Body of pancreas (tissue), 4 donors: ENCODE measurements at regions not wholly inside any gene's neighbourhood (a gene's known extent, or its start where the extent isn't known, plus 50 kb on each side); places are given as distances from the start of the nearest gene placed in this dataset.

ENCODE experiments used
- ATAC-seq: fragments of 150-250 bp; one replicate; pipeline ENCODE4 v1.9.1; 2016
- DNase-seq, 4 donors: peaks; one replicate each; pipeline ENCODE4 v3.0.0-alpha.2; 2019
- H3K27ac ChIP-seq, 4 donors: fragments of 200-600 bp; sonication (generic); 1 replicate in 3 of 4; 2 replicates in 1 of 4; pipeline versions ENCODE4 v1.5.1 to v1.6.1; 2016 to 2019; ENCODE audit warnings: mild to moderate bottlenecking in 1 of 4, mixed read lengths in 1 of 4, moderate library complexity in 1 of 4
- H3K27me3 ChIP-seq, 2 donors: fragments of 200-600 bp; sonication (generic); one replicate each; pipeline ENCODE4 v1.6.0; 2016; ENCODE audit warnings: mild to moderate bottlenecking in 1 of 2
- H3K36me3 ChIP-seq, 2 donors: fragments of 200-600 bp; sonication (generic); replicated peaks in 1 of 2; 2 replicates each; pipeline ENCODE4 v1.5.1; 2016; ENCODE audit warnings: low read depth in 2 of 2; ENCODE audit not compliant: insufficient read depth in 1 of 2
- H3K4me1 ChIP-seq: fragments of 200-600 bp; sonication (generic); one replicate; pipeline ENCODE4 v1.6.0; 2016
- H3K4me3 ChIP-seq, 2 donors: fragments of 200-600 bp; sonication (generic); 1 replicate in 1 of 2; 2 replicates in 1 of 2; pipeline ENCODE4 v1.5.1; 2016 to 2019
- H3K9me3 ChIP-seq, 3 donors: fragments of 200-600 bp; sonication (generic); 1 replicate in 2 of 3; 2 replicates in 1 of 3; pipeline ENCODE4 v1.5.1; 2016
- CTCF ChIP-seq, 7 experiments: fragments of 450-650 bp in 4 of 7; fragments of 200-600 bp in 3 of 7; sonication (generic) in 3 of 7; IDR thresholded peaks; one replicate each; pipeline ENCODE4 v1.5.1; 2016 to 2019; ENCODE audit warnings: antibody characterized with exemption in 7 of 7
- POLR2A ChIP-seq, 3 donors: fragments of 450-650 bp; IDR thresholded peaks; one replicate each; pipeline ENCODE4 v1.6.1; 2016; ENCODE audit warnings: antibody characterized with exemption in 3 of 3, mild to moderate bottlenecking in 2 of 3
- WGBS, 2 donors: methylation state at CpG; one replicate each; pipeline ENCODE4 v1.1.5; 2017; 5-methylcytosine and 5-hydroxymethylcytosine counted together
- intact Hi-C: fragments of 100-400 bp; cut with DNase I; formaldehyde crosslinking; loops from one replicate; pipeline ENCODE4 v1.15.1; 2023

GRCh38 chr18:78069784-78070664, 820.4 kb downstream of the GALR1 start:
- no peak overlapping the region for H3K27ac ChIP-seq
- 48 to 58% methylated on average over 11 to 13 of the region's 13 CpGs for WGBS, 2 donors
- DNase-seq (peak in 3 of 4 donors; percentile 13 to 30 (median 28)), ATAC-seq (no peak)
- no peaks in the 10 kb centered on the region for H3K9me3 ChIP-seq
- H3K4me1 ChIP-seq, result no peaks in the 10 kb centered on the region
- no peaks in the 10 kb centered on the region for H3K27me3 ChIP-seq
- TF ChIP-seq POLR2A (IDR thresholded peaks at IDR 0.05) (no peak), CTCF (IDR thresholded peaks at IDR 0.05) (no peak)
- no peak overlapping the region for H3K4me3 ChIP-seq
- intact Hi-C loops, result no loop called here
- no peaks in the 10 kb centered on the region for H3K36me3 ChIP-seq

DNA sequence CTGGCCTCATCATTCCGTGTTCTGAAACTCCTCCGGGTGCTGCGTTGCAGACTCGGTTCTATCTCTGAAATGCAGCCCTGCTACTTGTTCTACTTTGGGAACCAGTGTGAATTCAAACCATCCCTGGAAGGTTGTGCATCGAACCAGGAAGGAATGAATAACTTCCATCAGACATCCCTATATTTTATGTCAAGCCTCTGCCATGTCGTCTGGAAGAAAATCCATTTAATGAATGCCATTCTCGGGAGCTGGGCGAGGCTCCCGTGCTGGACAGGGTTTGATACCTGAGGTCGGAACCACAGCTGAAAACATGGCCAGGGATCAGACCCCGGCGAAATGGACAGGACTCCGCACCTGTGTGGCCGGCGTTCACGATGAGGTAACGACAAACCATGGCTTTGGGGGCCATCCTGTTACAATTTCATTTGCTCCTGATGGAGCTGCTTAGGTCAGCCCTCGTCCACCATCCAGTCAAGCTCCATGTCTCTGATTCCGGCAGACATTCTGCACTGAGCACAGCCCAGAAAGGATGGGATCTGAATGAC, 821.6 kb downstream of the GALR1 start:
- intact Hi-C loops, result no loop called here
- no peak for TF ChIP-seq CTCF (IDR thresholded peaks at IDR 0.05)
- no peak for TF ChIP-seq POLR2A (IDR thresholded peaks at IDR 0.05)
- H3K9me3 ChIP-seq, result no peaks in the 10 kb centered on the region
- no peaks in the 10 kb centered on the region for H3K27me3 ChIP-seq
- no peaks in the 10 kb centered on the region for H3K36me3 ChIP-seq
- DNase-seq (no peak), ATAC-seq (no peak)
- no peak overlapping the region for H3K27ac ChIP-seq
- H3K4me1 ChIP-seq, result no peaks in the 10 kb centered on the region
- H3K4me3 ChIP-seq, result no peak overlapping the region
- 65 to 68% methylated on average over 19 of the region's 19 CpGs for WGBS, 2 donors

DNA sequence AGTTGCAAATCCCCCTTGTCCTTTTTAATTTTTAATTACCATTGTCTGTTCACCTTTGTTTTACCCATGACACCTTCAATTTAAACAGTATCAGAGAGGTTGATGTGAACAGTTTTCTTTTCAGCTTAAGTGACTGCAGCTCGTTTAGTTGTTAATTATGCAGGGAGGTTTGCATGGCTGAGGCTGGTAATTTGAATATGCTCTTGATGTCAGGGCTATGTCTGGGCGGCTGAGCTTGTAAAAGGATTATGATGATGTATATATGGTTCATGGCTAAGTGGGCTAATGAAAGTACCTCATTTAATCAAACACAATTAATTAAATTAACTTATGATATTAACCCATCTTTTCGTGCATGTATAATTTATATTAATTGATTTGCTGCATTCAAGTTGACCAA, 822.1 kb downstream of the GALR1 start:
- ATAC-seq (no peak), DNase-seq (no peak)
- intact Hi-C loops, result no loop called here
- no peak overlapping the region for H3K4me3 ChIP-seq
- H3K27ac ChIP-seq, result no peak overlapping the region
- H3K9me3 ChIP-seq, result no peaks in the 10 kb centered on the region
- WGBS, 2 donors, result 45 to 47% methylated on average over 3 of the region's 3 CpGs
- H3K36me3 ChIP-seq, result no peaks in the 10 kb centered on the region
- H3K4me1 ChIP-seq, result no peaks in the 10 kb centered on the region
- TF ChIP-seq CTCF (IDR thresholded peaks at IDR 0.05), result no peak
- TF ChIP-seq POLR2A (IDR thresholded peaks at IDR 0.05), result no peak
- H3K27me3 ChIP-seq, result peaks cover 0 to 2% of the 10 kb centered on the region in 2 donors

GRCh38 chr18:78072375-78072774, 822.7 kb downstream of the GALR1 start:
- H3K9me3 ChIP-seq, result no peaks in the 10 kb centered on the region
- no peak for TF ChIP-seq POLR2A (IDR thresholded peaks at IDR 0.05)
- no peak for TF ChIP-seq CTCF (IDR thresholded peaks at IDR 0.05)
- ATAC-seq, result no peak
- intact Hi-C loops, result no loop called here
- WGBS, 2 donors, result 66% methylated on average over 14 of the region's 14 CpGs
- H3K4me3 ChIP-seq, result no peak overlapping the region
- no peak for DNase-seq
- peaks cover 0 to 3% of the 10 kb centered on the region in 2 donors for H3K27me3 ChIP-seq
- H3K4me1 ChIP-seq, result no peaks in the 10 kb centered on the region
- H3K27ac ChIP-seq, result no peak overlapping the region
- no peaks in the 10 kb centered on the region for H3K36me3 ChIP-seq
